PC-3 (cell line): ENCODE measurements at regions not wholly inside any gene's neighbourhood (a gene's known extent, or its start where the extent isn't known, plus 50 kb on each side); places are given as distances from the start of the nearest gene placed in this dataset.
"Not testable (repeated sequence)": the region's sequence is repeated elsewhere in the genome, so short reads cannot be mapped to it uniquely, and the experiment has no call there.

Experiments used
- ATAC-seq: fragments of 200-7000 bp; cut with Tn5 transposase; 2 replicates; pipeline ENCODE4 v1.9.1; 2020; ENCODE audit warnings: mild to moderate bottlenecking, moderate library complexity
- BruUV-seq: library from RNA; stranded (reverse); fragments of 400-500 nt; replicated peaks from 2 replicates; lab custom pipeline; 2021; lab: Mats Ljungman, UMichigan
- CTCF ChIA-PET: fragments of 300-600 bp; sonication (Branson Sonifier 250); formaldehyde crosslinking; loops from one replicate; lab custom pipeline; 2022; ENCODE audit warnings: antibody characterized with exemption; lab: Charles Lee
- POLR2A ChIA-PET: fragments of 300-600 bp; sonication (Branson Sonifier 250); formaldehyde crosslinking; loops from one replicate; lab custom pipeline; 2022; ENCODE audit warnings: antibody characterized with exemption; ENCODE audit not compliant: unreplicated experiment; lab: Charles Lee
- DNase-seq: peaks from one replicate; pipeline ENCODE4 v3.0.0-alpha.2; 2015
- H2AFZ ChIP-seq: fragments of 300-600 bp; sonication (generic); 2 replicates; pipeline ENCODE4 v1.6.0; 2016; ENCODE audit warnings: antibody characterized with exemption, low read length
- H3F3A ChIP-seq: fragments of 300-600 bp; sonication (generic); one replicate; pipeline ENCODE4 v1.6.0; 2017; ENCODE audit warnings: antibody characterized with exemption, low read length, control low read depth, mild to moderate bottlenecking; ENCODE audit not compliant: unreplicated experiment
- H3K27ac ChIP-seq: fragments of 300-600 bp; sonication (generic); 2 replicates; pipeline ENCODE4 v1.5.1; 2016; ENCODE audit warnings: mild to moderate bottlenecking, low read length
- H3K27me3 ChIP-seq: fragments of 300-600 bp; sonication (generic); 2 replicates; pipeline ENCODE4 v1.6.1; 2016; ENCODE audit warnings: low read length, mixed read lengths
- H3K36me3 ChIP-seq: fragments of 300-600 bp; sonication (generic); 2 replicates; pipeline ENCODE4 v1.6.1; 2016; ENCODE audit warnings: low read depth, mixed run types, low read length, mixed read lengths
- H3K4me1 ChIP-seq: fragments of 300-600 bp; sonication (generic); 2 replicates; pipeline ENCODE4 v1.5.1; 2016; ENCODE audit warnings: low read length; ENCODE audit not compliant: insufficient read depth
- H3K4me2 ChIP-seq: fragments of 300-600 bp; sonication (generic); 2 replicates; pipeline ENCODE4 v1.6.0; 2016; ENCODE audit warnings: low read length
- H3K4me3 ChIP-seq: fragments of 300-600 bp; sonication (generic); 2 replicates; pipeline ENCODE4 v1.5.1; 2016; ENCODE audit warnings: mild to moderate bottlenecking, low read length, mixed read lengths
- H3K79me2 ChIP-seq: fragments of 300-600 bp; sonication (generic); 2 replicates; pipeline ENCODE4 v1.6.1; 2017; ENCODE audit warnings: low read length, mixed read lengths
- H3K9ac ChIP-seq: fragments of 300-600 bp; sonication (generic); 2 replicates; pipeline ENCODE4 v1.6.0; 2016; ENCODE audit warnings: mild to moderate bottlenecking, low read length
- H3K9me2 ChIP-seq: fragments of 300-600 bp; sonication (generic); replicated peaks from 2 replicates; pipeline ENCODE4 v1.6.1; 2016; ENCODE audit warnings: mixed run types, low read length, mixed read lengths
- H3K9me3 ChIP-seq: fragments of 300-600 bp; sonication (generic); 2 replicates; pipeline ENCODE4 v1.6.1; 2016; ENCODE audit warnings: low read length, mixed read lengths
- H4K20me1 ChIP-seq: fragments of 300-600 bp; sonication (generic); 2 replicates; pipeline ENCODE4 v1.6.1; 2016; ENCODE audit warnings: low read length, mixed read lengths
- intact Hi-C: fragments of 100-400 bp; cut with micrococcal nuclease; formaldehyde crosslinking; loops from 2 replicates; pipeline ENCODE4 v1.9.0; 2023

DNA sequence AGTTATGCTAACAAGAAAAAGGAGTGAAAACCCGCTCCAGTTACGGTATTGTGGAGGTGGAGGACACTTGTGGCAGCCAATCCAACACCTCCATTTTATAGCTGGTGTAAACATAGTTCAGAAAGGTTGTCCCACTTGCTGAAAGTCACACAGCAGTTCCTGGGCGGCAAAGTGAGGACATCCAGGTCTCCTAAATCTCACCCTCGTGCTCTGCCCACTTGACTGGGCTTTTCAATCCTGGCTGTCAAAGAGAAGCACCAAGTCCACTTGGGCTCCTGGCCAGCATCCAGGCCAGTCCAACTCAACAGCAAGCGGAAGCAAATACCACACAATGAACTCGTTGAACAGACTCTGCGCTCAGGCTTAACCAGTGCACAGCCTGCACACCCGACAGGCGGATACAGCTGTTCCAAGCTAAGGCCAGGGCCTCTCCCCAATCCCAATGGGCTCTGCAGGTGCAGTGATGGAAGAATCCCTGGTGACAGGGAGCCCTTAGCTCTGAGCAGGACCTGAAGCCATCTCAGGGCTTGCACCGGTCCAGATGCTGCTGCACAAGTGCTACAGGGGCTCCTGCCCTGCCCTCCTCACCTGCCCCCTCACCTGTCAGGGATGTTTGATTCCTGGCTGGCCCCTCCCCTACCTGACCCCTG lies 89.8 kb upstream of the METTL9 start:
- Histone ChIP-seq H3K4me1 (peaks cover 15% of the 10 kb centered on the region), H3K79me2 (peaks cover 92% of the 10 kb centered on the region), H4K20me1 (peaks cover 62% of the 10 kb centered on the region), H3K36me3 (peaks cover 11% of the 10 kb centered on the region)
- BruUV-seq, H3K27me3 ChIP-seq, intact Hi-C loops, ATAC-seq, H3K9me2 ChIP-seq, H3K9me3 ChIP-seq, H3K4me3 ChIP-seq, H3K27ac ChIP-seq, POLR2A ChIA-PET, DNase-seq, CTCF ChIA-PET, H2AFZ ChIP-seq, H3F3A ChIP-seq, H3K4me2 ChIP-seq, H3K9ac ChIP-seq: not testable (repeated sequence)

DNA sequence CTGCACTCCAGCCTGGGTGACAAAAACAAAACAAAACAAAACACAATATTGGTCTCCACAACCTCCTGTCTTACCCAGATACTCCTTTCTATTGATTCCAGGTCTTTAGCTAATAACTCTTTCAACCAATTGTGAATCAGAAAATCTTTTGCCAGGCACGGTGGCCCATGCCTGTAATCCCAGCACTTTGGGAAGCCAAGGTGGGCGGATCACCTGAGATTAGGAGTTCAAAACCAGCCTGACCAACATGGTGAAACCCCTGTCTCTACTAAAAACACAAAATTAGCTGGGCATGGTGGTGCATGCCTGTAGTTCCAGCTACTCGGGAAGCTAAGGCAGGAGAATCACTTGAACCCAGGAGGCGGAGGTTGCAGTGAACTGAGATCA lies 88.5 kb upstream of the METTL9 start:
- H3F3A ChIP-seq, H3K4me2 ChIP-seq, ATAC-seq, H3K9ac ChIP-seq, H3K4me3 ChIP-seq, intact Hi-C loops, POLR2A ChIA-PET, H3K9me2 ChIP-seq, DNase-seq, H2AFZ ChIP-seq, H3K9me3 ChIP-seq, H3K27me3 ChIP-seq, BruUV-seq, H3K27ac ChIP-seq, CTCF ChIA-PET: not testable (repeated sequence)
- Histone ChIP-seq H3K36me3 (peaks cover 11% of the 10 kb centered on the region), H3K79me2 (peaks cover 96% of the 10 kb centered on the region), H4K20me1 (peaks cover 70% of the 10 kb centered on the region), H3K4me1 (peaks cover 15% of the 10 kb centered on the region)

DNA sequence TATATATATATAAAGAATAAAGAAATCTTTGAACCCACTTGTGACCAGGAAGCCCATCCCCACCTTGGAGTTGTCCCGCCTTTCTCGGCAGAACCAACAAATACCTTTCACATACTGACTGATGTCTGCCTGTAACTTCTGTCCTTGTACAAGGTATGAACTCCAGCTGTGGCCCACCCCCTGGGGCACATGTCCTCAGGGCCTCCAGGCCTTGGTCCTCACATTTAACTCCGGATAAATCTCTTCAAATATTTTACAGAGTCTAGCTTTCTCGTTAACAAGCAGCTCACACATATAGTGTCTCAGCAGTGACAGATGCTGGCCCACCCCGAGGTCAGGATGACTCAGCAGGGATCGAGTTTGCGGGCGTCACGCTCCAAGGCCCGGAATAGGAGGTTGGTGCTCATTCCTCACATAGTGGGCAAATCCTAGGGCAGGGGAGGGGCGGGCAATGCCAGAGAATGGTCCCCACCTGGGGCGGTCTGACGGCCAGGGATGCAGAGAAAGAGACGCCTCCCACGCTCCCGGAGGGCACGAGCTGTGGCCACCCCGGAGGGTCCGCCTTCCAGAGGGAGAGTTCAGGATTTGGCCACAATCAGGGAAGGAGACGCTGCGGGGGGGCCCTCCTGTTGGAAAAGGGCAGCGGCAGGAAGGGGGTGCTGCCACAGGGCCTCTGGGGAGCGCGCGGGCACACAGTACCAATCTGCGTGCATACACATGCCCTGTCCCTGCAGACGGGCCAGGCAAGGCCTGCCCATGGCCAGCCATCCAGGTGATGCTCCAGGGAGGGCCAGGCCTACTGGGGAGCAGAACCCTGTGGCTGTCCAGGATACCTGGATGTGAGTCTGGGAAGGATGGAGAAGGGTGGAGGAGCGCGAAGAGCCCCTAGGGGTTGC lies 87.8 kb upstream of the METTL9 start:
- Histone ChIP-seq H3K79me2 (peaks cover 98% of the 10 kb centered on the region), H3K27ac (peak overlapping the region; percentile 45; the same call in 1 of the 2 replicates), H3K4me1 (peaks cover 19% of the 10 kb centered on the region), H4K20me1 (peaks cover 74% of the 10 kb centered on the region), H3K36me3 (peaks cover 11% of the 10 kb centered on the region), H3K4me2 (peak overlapping the region; percentile 70)
- H2AFZ ChIP-seq, H3K9me3 ChIP-seq, POLR2A ChIA-PET, intact Hi-C loops, H3K9me2 ChIP-seq, CTCF ChIA-PET, H3K27me3 ChIP-seq, H3F3A ChIP-seq, H3K9ac ChIP-seq, BruUV-seq, H3K4me3 ChIP-seq: not testable (repeated sequence)
- peak; percentile 69 for DNase-seq
- ATAC-seq = peak; percentile 88

GRCh38 chr16:21512280-21513192 lies 86.8 kb upstream of the METTL9 start:
- Histone ChIP-seq H3K4me1 (peaks cover 19% of the 10 kb centered on the region), H3K79me2 (peaks cover 96% of the 10 kb centered on the region), H4K20me1 (peaks cover 67% of the 10 kb centered on the region)
- H3K36me3 ChIP-seq, H3K27ac ChIP-seq, H3K9me3 ChIP-seq, POLR2A ChIA-PET, H2AFZ ChIP-seq, DNase-seq, BruUV-seq, intact Hi-C loops, CTCF ChIA-PET, H3K4me2 ChIP-seq, H3K9me2 ChIP-seq, H3K4me3 ChIP-seq, ATAC-seq, H3K27me3 ChIP-seq, H3F3A ChIP-seq, H3K9ac ChIP-seq: not testable (repeated sequence)

DNA sequence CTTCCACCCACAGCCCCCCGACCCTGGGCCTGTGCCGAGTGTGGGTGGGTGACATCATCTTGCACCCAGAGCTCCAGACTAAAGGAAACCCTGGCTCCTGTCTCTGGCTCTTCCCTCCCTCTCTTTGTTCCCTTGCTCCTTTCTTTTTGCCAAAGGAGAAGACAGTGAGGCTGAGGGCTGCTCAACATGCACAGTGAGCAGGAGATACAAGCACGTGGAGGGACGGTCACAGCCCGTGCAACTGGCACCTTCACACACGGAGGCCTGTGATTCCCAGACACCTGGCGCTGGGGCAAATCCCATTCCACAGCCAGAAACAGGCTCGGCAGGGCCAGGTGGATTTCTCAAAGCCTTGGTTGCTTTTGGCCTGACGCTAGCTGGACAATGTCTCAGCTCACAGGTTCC lies 86.0 kb upstream of the METTL9 start:
- BruUV-seq, intact Hi-C loops, CTCF ChIA-PET, DNase-seq, POLR2A ChIA-PET, H3K4me2 ChIP-seq, H3K27me3 ChIP-seq, H3K4me3 ChIP-seq, H3K36me3 ChIP-seq, H3K9me3 ChIP-seq, H2AFZ ChIP-seq, H3F3A ChIP-seq, H3K9me2 ChIP-seq, H3K9ac ChIP-seq, ATAC-seq, H3K27ac ChIP-seq: not testable (repeated sequence)
- Histone ChIP-seq H4K20me1 (peaks cover 65% of the 10 kb centered on the region), H3K4me1 (peaks cover 19% of the 10 kb centered on the region), H3K79me2 (peaks cover 94% of the 10 kb centered on the region)
